NCI-H526 (cell line): ENCODE measurements at regions not wholly inside any gene's neighbourhood (a gene's known extent, or its start where the extent isn't known, plus 50 kb on each side); places are given as distances from the start of the nearest gene placed in this dataset.
"Not testable (repeated sequence)": the region's sequence is repeated elsewhere in the genome, so short reads cannot be mapped to it uniquely, and the experiment has no call there.

Source experiments
- DNase-seq, 2 experiments: peaks; one replicate each; lab custom pipeline; 2025; lab: John Stamatoyannopoulos, UW

- DNase-seq: no peak
Measured at GRCh38 chr16:22719945-22720344, 94.0 kb upstream of the HS3ST2 start.

- DNase-seq: no peak
Measured at GRCh38 chr16:22721511-22722100, 92.4 kb upstream of the HS3ST2 start.

- not testable (repeated sequence) for DNase-seq
Measured at GRCh38 chr16:22722551-22723541, 91.1 kb upstream of the HS3ST2 start.

GRCh38 chr16:22726868-22727267, 87.1 kb upstream of the HS3ST2 start:
- no peak for DNase-seq

DNA sequence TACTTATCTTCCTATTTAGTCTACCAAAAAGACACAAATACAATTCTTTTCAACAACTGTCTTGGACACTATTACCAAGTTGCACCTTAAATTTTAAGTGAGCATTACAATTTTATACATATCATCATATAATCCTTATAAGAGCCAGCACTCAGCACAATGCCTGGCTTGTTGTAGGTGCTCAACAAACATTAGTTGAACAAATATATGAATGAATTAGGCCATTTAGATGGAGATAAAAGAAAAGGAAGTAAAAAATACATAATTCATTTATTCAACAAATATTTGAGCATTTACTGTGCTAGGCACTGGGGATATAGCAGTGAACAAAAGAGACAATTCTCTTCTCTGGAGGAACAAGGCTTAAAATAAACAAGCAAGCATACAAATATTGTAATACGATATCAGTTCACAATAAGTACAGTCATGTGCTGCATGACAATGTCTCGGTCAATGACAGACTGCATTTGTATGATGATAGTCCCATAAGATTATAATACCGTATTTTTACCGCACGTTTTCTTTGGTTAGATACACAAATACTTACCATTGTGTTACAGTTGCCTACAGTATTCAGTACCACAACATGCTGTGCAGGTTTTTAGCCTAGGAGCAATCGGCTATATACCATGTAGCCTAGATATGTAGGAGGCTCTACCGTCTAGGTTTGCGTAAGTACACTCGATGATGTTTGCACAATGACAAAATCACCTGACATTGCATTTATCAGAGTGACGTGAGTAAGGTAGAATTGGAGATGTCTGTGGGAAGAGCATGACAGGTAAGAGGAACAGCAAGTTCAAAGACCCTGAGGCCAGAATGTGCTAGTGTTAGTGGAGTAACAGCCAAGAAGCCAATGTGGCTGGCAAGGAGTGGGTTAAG, 86.4 kb upstream of the HS3ST2 start:
- DNase-seq: peak; percentile 18 to 31

DNA sequence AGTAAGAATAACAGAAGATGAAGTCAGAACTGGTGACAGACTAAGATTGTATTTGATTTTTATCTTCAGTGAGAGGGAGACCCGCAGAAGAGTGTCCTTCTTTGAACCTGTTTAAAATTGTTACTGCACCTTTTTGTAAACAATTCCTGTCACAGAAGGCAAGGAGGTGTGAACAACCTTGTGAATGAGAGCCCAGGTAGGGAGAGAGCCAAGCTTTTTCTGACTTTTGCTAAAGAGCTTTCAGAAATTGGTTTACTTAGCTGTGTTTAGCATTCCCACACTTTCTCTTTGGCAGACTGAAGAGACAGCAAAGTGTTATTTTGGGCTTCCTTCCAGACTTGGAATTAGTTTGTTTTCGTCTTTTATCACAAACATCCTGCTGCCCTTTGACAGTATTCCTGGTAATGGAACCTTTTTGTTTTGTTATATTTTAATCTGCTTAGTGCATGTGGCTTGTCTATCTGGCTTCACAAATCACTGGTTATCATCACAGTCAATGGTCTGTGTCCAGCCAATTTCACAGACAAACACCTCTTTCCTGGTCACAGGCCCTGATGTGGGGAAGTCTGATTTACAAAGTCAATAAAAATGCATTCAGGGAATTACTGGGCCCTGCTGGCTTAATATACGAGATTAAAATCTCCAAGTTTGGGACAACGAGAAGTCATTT, 85.7 kb upstream of the HS3ST2 start:
- DNase-seq: no peak

DNA sequence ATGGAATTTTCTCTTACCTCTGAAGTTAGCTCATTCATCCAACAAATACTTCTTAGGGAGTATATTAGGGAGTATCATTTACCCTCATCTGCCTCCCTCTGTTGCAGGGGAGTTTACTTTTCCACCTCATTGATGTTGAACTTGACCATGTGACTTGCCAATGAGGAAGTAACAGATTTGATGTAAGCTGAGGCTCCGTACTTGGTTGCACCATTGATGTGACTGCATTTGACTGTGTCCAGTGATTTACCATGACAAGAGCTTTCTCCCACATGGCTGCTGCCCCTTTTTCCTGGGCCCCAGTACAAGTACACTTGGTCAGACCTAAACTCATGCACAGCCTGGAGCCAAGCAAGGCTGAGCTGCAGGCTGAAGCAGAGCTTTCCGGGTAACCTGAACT, 81.6 kb upstream of the HS3ST2 start:
- no peak for DNase-seq

- DNase-seq: no peak
Measured at GRCh38 chr16:22732959-22733358, 81.0 kb upstream of the HS3ST2 start.

GRCh38 chr16:22734368-22734767, 79.6 kb upstream of the HS3ST2 start:
- no peak for DNase-seq

GRCh38 chr16:22736791-22737190, 77.2 kb upstream of the HS3ST2 start:
- DNase-seq: no peak

DNA sequence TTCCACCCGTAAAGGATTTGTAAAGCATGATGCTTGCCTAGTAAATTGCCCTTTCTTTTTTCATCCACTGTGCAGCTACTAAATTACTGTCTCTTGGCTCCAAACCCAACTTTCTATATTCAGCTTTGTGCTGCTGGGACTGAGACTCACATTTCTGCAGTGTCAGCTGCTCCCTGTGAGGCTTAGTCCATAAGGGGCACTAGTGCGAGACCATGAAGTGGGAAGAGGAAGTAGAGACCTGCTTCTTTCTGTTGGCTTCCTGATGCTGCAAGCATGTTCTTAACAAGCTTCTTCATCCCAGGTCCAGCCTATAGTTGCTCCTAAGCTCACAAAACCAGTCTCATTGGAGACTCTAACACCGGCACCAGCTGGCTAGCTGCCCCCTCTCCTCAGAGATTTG, 74.9 kb upstream of the HS3ST2 start:
- no peak for DNase-seq

DNA sequence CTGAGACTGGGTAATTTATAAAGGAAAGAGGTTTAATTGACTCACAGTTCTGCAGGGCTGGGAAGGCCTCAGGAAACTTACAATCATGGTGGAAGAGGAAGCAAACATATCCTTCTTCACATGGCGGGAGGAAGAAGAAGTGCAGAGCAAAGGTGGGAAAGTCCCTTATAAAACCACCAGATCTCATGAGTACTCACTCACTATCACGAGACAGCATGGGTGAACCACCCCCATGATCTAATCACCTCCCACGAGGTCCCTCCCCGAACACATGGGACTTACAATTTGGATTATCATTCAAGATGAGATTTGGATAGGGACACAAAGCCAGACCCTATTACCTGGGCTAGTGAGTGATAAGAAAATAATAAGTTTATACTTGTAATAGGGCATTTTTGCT, 70.6 kb upstream of the HS3ST2 start:
- no peak for DNase-seq

GRCh38 chr16:22751104-22751667, 62.8 kb upstream of the HS3ST2 start:
- DNase-seq: no peak

DNA sequence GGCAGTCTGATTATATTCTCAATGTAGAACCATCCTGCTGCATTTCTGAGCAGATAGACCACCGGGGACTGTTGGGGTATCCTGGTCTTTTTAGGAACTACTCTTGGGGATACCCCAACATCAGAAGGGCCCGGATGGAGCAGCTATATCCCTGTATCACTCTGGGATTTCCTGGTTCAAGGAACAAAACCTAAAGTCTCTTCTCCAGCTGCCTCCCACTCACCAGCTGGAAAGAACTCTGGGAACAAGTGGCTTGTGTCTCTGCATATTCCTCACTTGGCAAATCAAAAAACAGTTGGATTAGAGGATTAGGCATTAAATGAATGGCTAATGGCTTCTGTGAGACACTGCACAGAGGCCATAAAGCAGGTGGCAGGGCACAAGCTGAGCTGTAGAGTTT, 62.3 kb upstream of the HS3ST2 start:
- DNase-seq: no peak

- DNase-seq: no peak
Measured at GRCh38 chr16:22753451-22753850, 60.5 kb upstream of the HS3ST2 start.

- no peak for DNase-seq
Measured at GRCh38 chr16:22754577-22754976, 59.4 kb upstream of the HS3ST2 start.

DNA sequence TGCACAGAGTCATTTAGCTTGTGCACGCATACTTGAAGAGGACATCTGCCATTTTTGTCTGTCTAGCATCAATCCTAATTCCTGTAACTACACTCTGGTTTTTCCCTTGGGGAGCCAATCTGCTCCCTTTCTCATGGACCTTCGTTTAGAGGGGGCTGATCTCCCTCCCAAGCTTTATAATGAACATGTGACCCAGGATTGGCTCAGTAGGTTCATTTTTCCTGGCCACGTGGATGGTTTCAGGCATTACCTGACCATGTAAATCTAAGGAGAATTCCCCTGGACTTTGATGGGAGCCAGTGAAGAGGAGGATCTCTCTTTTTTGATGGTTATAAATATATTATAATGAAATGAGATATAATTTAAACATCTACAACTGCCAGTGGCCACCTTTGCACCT, 56.8 kb upstream of the HS3ST2 start:
- no peak for DNase-seq

- no peak for DNase-seq
Measured at GRCh38 chr16:22762486-22762885, 51.5 kb upstream of the HS3ST2 start.

- no peak for DNase-seq
Measured at GRCh38 chr16:22763437-22764080, 50.4 kb upstream of the HS3ST2 start.
